ENCODE measurements at regions not wholly inside any gene's neighbourhood (a gene's known extent, or its start where the extent isn't known, plus 50 kb on each side); places are given as distances from the start of the nearest gene placed in this dataset.

DNA sequence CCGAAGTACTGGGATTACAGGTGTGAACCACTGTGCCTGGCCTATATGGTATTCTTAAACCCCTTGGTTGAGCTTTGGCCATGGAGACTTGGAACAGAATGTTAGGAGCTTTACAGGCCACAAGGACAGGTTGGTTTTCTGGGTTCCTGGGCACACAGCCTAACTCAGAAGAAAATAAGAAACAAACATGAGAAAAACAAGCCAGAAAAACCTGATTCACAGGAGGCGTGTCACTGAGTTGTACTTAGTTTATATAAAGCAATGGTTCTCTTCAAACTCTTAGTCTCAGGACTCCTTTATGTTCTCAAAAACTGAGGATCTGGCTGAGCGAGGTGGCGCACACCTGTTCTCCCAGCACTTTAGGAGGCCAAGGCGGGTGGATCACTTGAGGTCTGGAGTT is 125.1 kb upstream of the SPATA13 start:
- no peak for TF ChIP-seq CTCF (IDR thresholded peaks at IDR 0.05; ENCODE audit: extremely low read depth in 1 of 2, insufficient read depth in 1 of 2, low read depth in 1 of 2, low read length in 2 of 2)
- TF ChIP-seq POLR2AphosphoS5 (IDR thresholded peaks at IDR 0.05; ENCODE audit: insufficient read depth, low read depth, low read length): no peak
- no peak for TF ChIP-seq FOS (IDR thresholded peaks at IDR 0.05; ENCODE audit: borderline replicate concordance, insufficient read depth, low read length)

Data from endothelial cell of umbilical vein (primary cell).